ENCODE measurements at regions not wholly inside any gene's neighbourhood (a gene's known extent, or its start where the extent isn't known, plus 50 kb on each side); places are given as distances from the start of the nearest gene placed in this dataset.
"Not testable (repeated sequence)": the region's sequence is repeated elsewhere in the genome, so short reads cannot be mapped to it uniquely, and the experiment has no call there.

GRCh38 chr11:69950120-69950519 lies 128.0 kb upstream of the ANO1 start:
- peak; percentile 7 to 24 for DNase-seq (ENCODE audit: low read depth in 2 of 2)

GRCh38 chr11:69950621-69951020 lies 127.5 kb upstream of the ANO1 start:
- no peak for DNase-seq (ENCODE audit: low read depth in 2 of 2)

- no peak for DNase-seq (ENCODE audit: low read depth in 2 of 2)
These were observed 126.3 kb upstream of the ANO1 start for GRCh38 chr11:69951821-69952220.

DNA sequence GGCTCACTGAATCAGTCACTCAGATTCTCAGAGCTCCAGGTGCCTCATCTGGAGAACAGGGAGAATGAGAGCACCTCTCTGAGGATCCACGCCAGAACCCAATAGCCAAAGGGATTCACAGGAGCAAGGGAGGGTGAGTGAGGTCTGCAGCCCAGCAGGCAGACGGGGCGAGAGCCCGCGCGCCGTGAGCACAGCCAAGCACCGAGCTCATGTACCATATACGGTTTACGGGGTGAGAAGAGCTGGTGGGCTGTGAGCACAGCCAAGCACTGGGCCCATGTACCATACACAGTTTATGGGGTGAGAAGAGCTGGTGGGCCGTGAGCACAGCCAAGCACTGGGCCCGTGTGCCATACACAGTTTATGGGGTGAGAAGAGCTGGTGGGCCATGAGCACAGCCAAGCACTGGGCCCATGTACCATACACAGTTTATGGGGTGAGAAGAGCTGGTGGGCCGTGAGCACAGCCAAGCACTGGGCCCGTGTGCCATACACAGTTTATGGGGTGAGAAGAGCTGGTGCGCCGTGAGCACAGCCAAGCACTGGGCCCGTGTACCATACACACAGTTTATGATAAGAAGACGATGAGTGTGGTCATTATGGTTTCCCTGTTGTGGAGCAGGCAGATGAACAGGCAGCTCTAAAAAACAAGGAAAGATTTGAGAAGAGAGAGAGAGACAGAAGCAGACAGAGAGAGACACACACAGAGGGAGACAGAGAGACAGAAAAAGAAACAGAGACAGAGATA lies 125.7 kb upstream of the ANO1 start:
- DNase-seq (ENCODE audit: low read depth in 2 of 2) = not testable (repeated sequence)

- DNase-seq (ENCODE audit: low read depth in 2 of 2) = no peak
These were observed 124.8 kb upstream of the ANO1 start for GRCh38 chr11:69953356-69953755.

- DNase-seq (ENCODE audit: low read depth in 2 of 2) = no peak
These were observed 123.4 kb upstream of the ANO1 start for GRCh38 chr11:69954756-69955155.

GRCh38 chr11:69956669-69957190 lies 121.4 kb upstream of the ANO1 start:
- no peak for DNase-seq (ENCODE audit: low read depth in 2 of 2)

- DNase-seq (ENCODE audit: low read depth in 2 of 2) = no peak
These were observed 120.3 kb upstream of the ANO1 start for GRCh38 chr11:69957849-69958248.

DNA sequence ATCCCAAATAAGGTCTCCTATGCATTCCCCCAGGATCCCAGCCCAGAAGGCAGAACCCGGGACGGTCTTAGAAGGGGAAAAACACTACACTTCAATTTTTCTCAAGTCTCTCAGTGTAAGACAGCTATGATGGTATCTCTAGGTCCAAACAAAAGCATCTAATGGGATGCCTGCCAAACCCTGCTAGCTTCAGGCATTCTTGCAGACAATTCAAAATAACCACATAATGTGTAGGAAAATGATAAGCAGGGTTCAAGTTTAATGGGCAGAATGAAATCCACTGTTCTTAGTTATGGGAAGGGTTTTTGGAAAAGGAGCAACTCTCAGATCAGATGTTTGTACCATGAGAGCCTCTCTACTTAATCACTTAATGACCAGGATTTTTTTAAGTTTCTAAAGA lies 119.8 kb upstream of the ANO1 start:
- DNase-seq (ENCODE audit: low read depth in 2 of 2) = no peak

DNA sequence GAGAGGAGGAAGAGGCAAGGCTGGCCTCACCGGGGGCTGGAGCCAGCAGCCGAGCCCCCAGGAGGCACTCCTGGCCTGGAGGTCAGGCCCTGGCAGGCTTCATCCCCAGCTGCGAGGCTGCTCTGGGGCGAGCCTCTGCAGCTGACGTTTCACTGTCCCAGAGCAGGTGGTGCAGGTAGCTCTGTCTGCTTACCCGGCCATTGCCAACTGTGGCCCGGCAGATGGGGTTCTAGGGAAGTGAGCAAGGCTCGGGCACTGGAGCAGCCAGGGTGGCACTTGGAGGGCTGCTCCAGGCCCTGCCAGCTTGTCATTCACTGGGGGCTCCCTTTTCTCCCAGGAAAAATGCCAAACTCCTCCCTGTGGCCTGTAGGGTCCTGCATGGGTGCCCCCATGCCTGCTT lies 118.7 kb upstream of the ANO1 start:
- no peak for DNase-seq (ENCODE audit: low read depth in 2 of 2)

GRCh38 chr11:69961738-69962137 lies 116.4 kb upstream of the ANO1 start:
- no peak for DNase-seq (ENCODE audit: low read depth in 2 of 2)

- DNase-seq (ENCODE audit: low read depth in 2 of 2) = no peak
These were observed 116.0 kb upstream of the ANO1 start for GRCh38 chr11:69962152-69962551.

DNA sequence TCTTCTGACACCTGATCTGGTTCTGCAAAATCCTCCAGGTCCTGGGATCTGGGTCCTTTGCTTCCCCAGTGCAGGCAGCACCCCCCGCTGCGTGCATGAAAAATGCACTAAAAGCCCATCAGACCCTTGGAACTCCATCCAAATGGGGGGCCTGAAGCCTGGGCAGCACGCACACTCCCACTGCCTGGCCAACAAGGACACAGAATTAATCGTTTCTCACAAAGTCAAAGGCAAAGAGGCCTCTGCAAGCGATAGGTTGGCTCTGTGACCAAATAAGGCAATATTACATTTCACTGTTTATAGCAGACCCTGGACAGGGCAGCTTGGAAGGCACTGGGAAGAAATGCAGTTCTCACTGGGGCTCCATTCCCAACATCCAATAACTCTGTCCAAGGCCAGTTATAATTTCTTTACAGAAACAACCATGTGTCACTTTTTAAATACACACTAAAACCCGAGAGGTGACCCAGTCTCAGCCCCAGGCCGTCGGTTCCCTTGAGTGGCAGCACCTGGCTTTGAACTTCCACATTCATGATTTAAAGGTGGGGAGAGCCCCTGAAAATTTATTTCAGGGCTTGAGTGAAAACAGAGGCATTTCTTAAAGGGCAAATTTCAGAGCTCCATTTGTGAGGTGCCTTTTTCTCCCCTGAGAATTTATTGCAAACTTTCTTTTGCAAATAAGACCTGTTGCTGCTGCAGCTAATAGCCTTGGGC lies 114.4 kb upstream of the ANO1 start:
- no peak for DNase-seq (ENCODE audit: low read depth in 2 of 2)

DNA sequence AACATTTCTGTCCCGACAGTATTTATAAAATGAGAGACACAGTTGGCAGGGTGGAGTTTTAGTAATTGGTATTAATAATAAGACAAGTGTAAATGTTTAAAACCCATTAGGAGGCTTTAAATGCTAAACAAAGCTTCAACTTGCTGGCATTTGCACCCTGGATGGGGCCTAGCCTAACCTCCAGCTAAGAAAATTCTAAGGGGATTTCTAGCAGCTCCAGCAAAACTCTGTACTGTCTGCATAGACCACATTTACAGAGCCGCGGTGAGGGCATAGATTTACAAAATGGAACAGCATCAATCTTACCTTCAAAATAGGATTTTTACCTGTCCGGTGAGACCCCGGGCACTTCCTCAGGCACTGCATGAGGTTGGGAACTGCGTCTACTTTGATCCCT lies 113.9 kb upstream of the ANO1 start:
- no peak for DNase-seq (ENCODE audit: low read depth in 2 of 2)

- DNase-seq (ENCODE audit: low read depth in 2 of 2) = no peak
These were observed 112.1 kb upstream of the ANO1 start for GRCh38 chr11:69965821-69966582.

DNA sequence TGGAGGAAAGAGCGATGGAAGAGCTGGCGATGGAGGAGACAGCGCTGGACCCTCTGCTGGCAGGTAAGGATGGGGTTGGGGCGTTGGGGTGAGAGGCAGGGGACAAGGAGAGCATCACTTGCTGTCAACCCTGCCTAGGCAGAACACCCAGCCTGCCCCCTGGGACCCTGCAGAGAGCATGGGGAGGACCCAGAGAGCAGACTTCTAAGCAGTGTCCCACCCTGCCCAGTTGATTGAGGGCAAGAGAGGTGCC lies 111.6 kb upstream of the ANO1 start:
- DNase-seq (ENCODE audit: low read depth in 2 of 2) = no peak

- DNase-seq (ENCODE audit: low read depth in 2 of 2) = no peak
These were observed 111.1 kb upstream of the ANO1 start for GRCh38 chr11:69966910-69967483.

- no peak for DNase-seq (ENCODE audit: low read depth in 2 of 2)
These were observed 110.6 kb upstream of the ANO1 start for GRCh38 chr11:69967484-69967883.

- DNase-seq (ENCODE audit: low read depth in 2 of 2) = no peak
These were observed 109.4 kb upstream of the ANO1 start for GRCh38 chr11:69968396-69969347.

DNA sequence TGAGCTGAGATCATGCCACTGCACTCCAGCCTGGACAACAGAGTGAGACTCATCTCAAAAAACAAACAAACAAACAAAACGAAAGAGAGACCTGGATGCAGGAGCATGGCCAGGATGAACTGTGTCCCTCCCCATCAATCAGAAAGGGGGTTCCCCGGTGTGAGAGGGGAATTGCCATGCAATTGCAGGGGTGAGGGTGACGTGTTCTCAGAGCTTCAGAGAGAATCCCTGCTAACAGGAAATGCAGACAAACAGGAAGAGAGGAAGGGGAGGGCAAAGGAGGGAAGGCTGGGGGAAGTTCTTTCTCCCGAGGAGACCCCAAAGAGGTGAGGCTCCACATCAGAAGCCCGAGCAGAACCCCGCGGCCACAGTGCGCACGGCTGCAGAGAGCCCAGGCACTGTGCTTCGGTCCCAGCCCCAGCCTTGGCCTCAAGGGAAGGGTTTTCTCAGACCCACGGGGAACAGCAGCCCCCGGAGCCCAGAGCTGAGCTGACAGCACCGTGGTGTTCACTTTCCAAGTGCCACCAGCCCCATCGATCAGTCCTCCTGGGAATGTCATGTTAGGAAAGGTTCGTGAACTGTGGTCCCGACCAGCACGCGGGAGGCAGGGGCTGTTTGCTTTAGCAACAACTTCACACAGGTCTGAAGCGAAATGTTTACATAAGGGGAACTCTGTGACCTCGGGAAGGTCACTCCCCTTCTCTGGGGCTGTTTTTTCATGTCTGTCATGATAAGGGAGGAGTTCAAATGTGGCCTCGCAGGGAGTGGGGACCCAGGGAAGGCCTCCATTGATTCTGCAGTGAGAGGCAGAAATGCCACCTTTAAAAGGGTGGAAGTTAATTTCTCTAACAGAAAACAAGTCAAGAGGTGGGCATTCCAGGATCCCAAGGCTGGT lies 108.0 kb upstream of the ANO1 start:
- no peak for DNase-seq (ENCODE audit: low read depth in 2 of 2)
